PC-3 (cell line): ENCODE measurements at regions not wholly inside any gene's neighbourhood (a gene's known extent, or its start where the extent isn't known, plus 50 kb on each side); places are given as distances from the start of the nearest gene placed in this dataset.

Source experiments
- ATAC-seq: fragments of 200-7000 bp; cut with Tn5 transposase; 2 replicates; pipeline ENCODE4 v1.9.1; 2020; ENCODE audit warnings: mild to moderate bottlenecking, moderate library complexity
- BruUV-seq: library from RNA; stranded (reverse); fragments of 400-500 nt; replicated peaks from 2 replicates; lab custom pipeline; 2021; lab: Mats Ljungman, UMichigan
- CTCF ChIA-PET: fragments of 300-600 bp; sonication (Branson Sonifier 250); formaldehyde crosslinking; loops from one replicate; lab custom pipeline; 2022; ENCODE audit warnings: antibody characterized with exemption; lab: Charles Lee
- POLR2A ChIA-PET: fragments of 300-600 bp; sonication (Branson Sonifier 250); formaldehyde crosslinking; loops from one replicate; lab custom pipeline; 2022; ENCODE audit warnings: antibody characterized with exemption; ENCODE audit not compliant: unreplicated experiment; lab: Charles Lee
- DNase-seq: peaks from one replicate; pipeline ENCODE4 v3.0.0-alpha.2; 2015
- H2AFZ ChIP-seq: fragments of 300-600 bp; sonication (generic); 2 replicates; pipeline ENCODE4 v1.6.0; 2016; ENCODE audit warnings: antibody characterized with exemption, low read length
- H3F3A ChIP-seq: fragments of 300-600 bp; sonication (generic); one replicate; pipeline ENCODE4 v1.6.0; 2017; ENCODE audit warnings: antibody characterized with exemption, low read length, control low read depth, mild to moderate bottlenecking; ENCODE audit not compliant: unreplicated experiment
- H3K27ac ChIP-seq: fragments of 300-600 bp; sonication (generic); 2 replicates; pipeline ENCODE4 v1.5.1; 2016; ENCODE audit warnings: mild to moderate bottlenecking, low read length
- H3K27me3 ChIP-seq: fragments of 300-600 bp; sonication (generic); 2 replicates; pipeline ENCODE4 v1.6.1; 2016; ENCODE audit warnings: low read length, mixed read lengths
- H3K36me3 ChIP-seq: fragments of 300-600 bp; sonication (generic); 2 replicates; pipeline ENCODE4 v1.6.1; 2016; ENCODE audit warnings: low read depth, mixed run types, low read length, mixed read lengths
- H3K4me1 ChIP-seq: fragments of 300-600 bp; sonication (generic); 2 replicates; pipeline ENCODE4 v1.5.1; 2016; ENCODE audit warnings: low read length; ENCODE audit not compliant: insufficient read depth
- H3K4me2 ChIP-seq: fragments of 300-600 bp; sonication (generic); 2 replicates; pipeline ENCODE4 v1.6.0; 2016; ENCODE audit warnings: low read length
- H3K4me3 ChIP-seq: fragments of 300-600 bp; sonication (generic); 2 replicates; pipeline ENCODE4 v1.5.1; 2016; ENCODE audit warnings: mild to moderate bottlenecking, low read length, mixed read lengths
- H3K79me2 ChIP-seq: fragments of 300-600 bp; sonication (generic); 2 replicates; pipeline ENCODE4 v1.6.1; 2017; ENCODE audit warnings: low read length, mixed read lengths
- H3K9ac ChIP-seq: fragments of 300-600 bp; sonication (generic); 2 replicates; pipeline ENCODE4 v1.6.0; 2016; ENCODE audit warnings: mild to moderate bottlenecking, low read length
- H3K9me2 ChIP-seq: fragments of 300-600 bp; sonication (generic); replicated peaks from 2 replicates; pipeline ENCODE4 v1.6.1; 2016; ENCODE audit warnings: mixed run types, low read length, mixed read lengths
- H3K9me3 ChIP-seq: fragments of 300-600 bp; sonication (generic); 2 replicates; pipeline ENCODE4 v1.6.1; 2016; ENCODE audit warnings: low read length, mixed read lengths
- H4K20me1 ChIP-seq: fragments of 300-600 bp; sonication (generic); 2 replicates; pipeline ENCODE4 v1.6.1; 2016; ENCODE audit warnings: low read length, mixed read lengths
- EZH2 ChIP-seq: fragments of 300-600 bp; sonication (generic); IDR thresholded peaks from one replicate; pipeline ENCODE4 v1.6.1; 2017; ENCODE audit warnings: antibody characterized with exemption, mild to moderate bottlenecking, low read length; ENCODE audit not compliant: unreplicated experiment
- EZH2phosphoT487 ChIP-seq: fragments of 300-600 bp; sonication (generic); IDR thresholded peaks from 2 replicates; pipeline ENCODE4 v1.6.1; 2018; ENCODE audit warnings: mild to moderate bottlenecking, antibody characterized with exemption, low read length, borderline replicate concordance
- intact Hi-C: fragments of 100-400 bp; cut with micrococcal nuclease; formaldehyde crosslinking; loops from 2 replicates; pipeline ENCODE4 v1.9.0; 2023
- TF ChIP-seq, protein P1 (sequence below): fragments of 300-600 bp; sonication (generic); conservative IDR thresholded peaks from 2 replicates; pipeline ENCODE4 v1.5.1; 2017; ENCODE audit warnings: antibody characterized with exemption, low read depth, mild to moderate bottlenecking, low read length

DNA sequence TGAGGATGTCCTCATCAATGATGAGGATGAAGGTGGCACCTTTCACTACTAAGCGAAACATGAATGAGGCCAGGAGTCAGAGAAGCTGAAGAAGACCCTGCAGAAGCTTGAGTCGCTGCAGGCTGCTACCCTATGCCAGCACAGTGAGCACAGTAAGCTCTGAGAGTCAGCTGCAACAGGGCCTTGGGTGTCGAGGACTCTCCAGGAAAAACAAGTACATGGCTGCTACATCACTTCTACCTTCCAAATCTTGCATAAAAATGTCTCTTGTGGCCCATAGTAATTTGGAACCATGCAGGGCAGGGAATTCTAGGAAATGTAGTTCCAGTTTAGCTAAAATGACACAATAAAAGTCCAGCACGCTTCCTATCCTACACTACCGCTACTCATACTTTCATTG, 51.5 kb upstream of the KIRREL1 start:
- Histone ChIP-seq H2AFZ (no peak overlapping the region), H3K4me3 (no peak overlapping the region), H3K36me3 (no peaks in the 10 kb centered on the region), H3K4me2 (no peak overlapping the region), H3K27me3 (peaks cover 77% of the 10 kb centered on the region), H3F3A (no peaks in the 10 kb centered on the region), H3K9me2 (no peaks in the 10 kb centered on the region), H3K4me1 (no peaks in the 10 kb centered on the region), H3K79me2 (no peaks in the 10 kb centered on the region), H3K9me3 (no peaks in the 10 kb centered on the region), H3K9ac (no peak overlapping the region), H4K20me1 (no peaks in the 10 kb centered on the region), H3K27ac (no peak overlapping the region)
- BruUV-seq = no TSS peak
- ATAC-seq (no peak), DNase-seq (no peak)
- CTCF ChIA-PET = no interaction called here
- POLR2A ChIA-PET = no interaction called here
- TF ChIP-seq EZH2 (no peak), EZH2phosphoT487 (no peak)
- TF ChIP-seq, protein P1, sequence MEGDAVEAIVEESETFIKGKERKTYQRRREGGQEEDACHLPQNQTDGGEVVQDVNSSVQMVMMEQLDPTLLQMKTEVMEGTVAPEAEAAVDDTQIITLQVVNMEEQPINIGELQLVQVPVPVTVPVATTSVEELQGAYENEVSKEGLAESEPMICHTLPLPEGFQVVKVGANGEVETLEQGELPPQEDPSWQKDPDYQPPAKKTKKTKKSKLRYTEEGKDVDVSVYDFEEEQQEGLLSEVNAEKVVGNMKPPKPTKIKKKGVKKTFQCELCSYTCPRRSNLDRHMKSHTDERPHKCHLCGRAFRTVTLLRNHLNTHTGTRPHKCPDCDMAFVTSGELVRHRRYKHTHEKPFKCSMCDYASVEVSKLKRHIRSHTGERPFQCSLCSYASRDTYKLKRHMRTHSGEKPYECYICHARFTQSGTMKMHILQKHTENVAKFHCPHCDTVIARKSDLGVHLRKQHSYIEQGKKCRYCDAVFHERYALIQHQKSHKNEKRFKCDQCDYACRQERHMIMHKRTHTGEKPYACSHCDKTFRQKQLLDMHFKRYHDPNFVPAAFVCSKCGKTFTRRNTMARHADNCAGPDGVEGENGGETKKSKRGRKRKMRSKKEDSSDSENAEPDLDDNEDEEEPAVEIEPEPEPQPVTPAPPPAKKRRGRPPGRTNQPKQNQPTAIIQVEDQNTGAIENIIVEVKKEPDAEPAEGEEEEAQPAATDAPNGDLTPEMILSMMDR = no peak
- intact Hi-C loops = no loop called here
